ENCODE measurements at regions not wholly inside any gene's neighbourhood (a gene's known extent, or its start where the extent isn't known, plus 50 kb on each side); places are given as distances from the start of the nearest gene placed in this dataset.
"Not testable (repeated sequence)": the region's sequence is repeated elsewhere in the genome, so short reads cannot be mapped to it uniquely, and the experiment has no call there.

DNA sequence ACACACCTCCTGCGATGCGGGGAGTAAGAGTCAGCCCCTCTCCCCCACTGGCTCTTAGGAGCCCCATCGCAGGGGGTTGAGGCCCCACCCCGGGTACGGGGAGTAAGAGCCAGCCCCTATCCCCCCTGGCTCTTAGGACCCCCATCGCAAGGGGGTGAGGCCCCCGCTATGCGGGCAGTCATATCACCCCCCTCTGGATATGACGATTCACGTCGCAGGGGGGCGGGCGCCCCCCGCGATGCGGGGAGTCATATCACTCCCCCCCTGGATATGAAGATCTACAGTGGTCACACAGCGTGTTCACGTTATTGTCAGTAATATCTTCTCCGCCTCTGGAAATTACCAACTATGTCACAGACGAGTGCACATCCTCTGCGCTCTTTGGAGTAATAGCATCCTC lies 61.1 kb downstream of the DEFB131A start:
- not testable (repeated sequence) for DNase-seq (ENCODE audit: low spot score)

DNA sequence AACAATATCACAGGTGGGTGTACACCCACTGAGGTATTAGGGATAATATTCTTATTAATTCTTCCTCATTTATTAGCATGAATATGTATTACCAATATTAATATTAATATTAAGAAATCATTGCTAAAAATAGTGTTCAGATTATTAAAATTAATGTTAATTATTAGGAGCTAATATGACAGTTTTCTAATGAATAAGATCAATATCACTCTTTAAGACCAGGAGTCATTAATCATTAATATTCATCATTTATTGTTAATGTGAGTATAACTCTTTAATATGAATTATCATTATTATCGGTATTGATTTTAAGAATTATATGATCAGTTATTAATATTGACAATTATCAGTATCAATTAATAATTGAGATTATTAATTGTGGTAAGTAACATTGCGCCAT lies 62.5 kb downstream of the DEFB131A start:
- not testable (repeated sequence) for DNase-seq (ENCODE audit: low spot score)

DNA sequence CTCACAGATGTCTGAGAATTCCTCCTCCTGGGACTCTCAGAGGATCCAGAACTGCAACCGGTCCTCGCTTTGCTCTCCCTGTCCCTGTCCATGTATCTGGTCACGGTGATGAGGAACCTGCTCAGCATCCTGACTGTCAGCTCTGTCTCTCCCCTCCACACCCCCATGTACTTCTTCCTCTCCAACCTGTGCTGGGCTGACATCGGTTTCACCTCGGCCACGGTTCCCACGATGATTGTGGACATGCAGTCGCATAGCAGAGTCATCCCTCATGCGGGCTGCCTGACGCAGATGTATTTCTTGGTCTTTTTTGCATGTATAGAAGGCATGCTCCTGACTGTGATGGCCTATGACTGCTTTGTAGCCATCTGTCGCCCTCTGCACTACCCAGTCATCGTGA lies 68.7 kb downstream of the DEFB131A start:
- not testable (repeated sequence) for DNase-seq (ENCODE audit: low spot score)

GRCh38 chr4:9519631-9520030 lies 75.4 kb downstream of the DEFB131A start:
- not testable (repeated sequence) for DNase-seq (ENCODE audit: low spot score)

GRCh38 chr4:9522903-9523302 lies 78.7 kb downstream of the DEFB131A start:
- not testable (repeated sequence) for DNase-seq (ENCODE audit: low spot score)

- not testable (repeated sequence) for DNase-seq (ENCODE audit: low spot score)
Observed at GRCh38 chr4:9524406-9524805, 80.2 kb downstream of the DEFB131A start.

- peak; percentile 70 for DNase-seq (ENCODE audit: low spot score)
Observed at GRCh38 chr4:9532134-9532862, 88.1 kb downstream of the DEFB131A start.

GRCh38 chr4:9532863-9533192 lies 88.6 kb downstream of the DEFB131A start:
- not testable (repeated sequence) for DNase-seq (ENCODE audit: low spot score)

- DNase-seq (ENCODE audit: low spot score), result not testable (repeated sequence)
Observed at GRCh38 chr4:9537101-9537500, 92.9 kb downstream of the DEFB131A start.

GRCh38 chr4:9539939-9540520 lies 95.8 kb downstream of the DEFB131A start:
- not testable (repeated sequence) for DNase-seq (ENCODE audit: low spot score)

GRCh38 chr4:9541388-9541915 lies 97.2 kb downstream of the DEFB131A start:
- not testable (repeated sequence) for DNase-seq (ENCODE audit: low spot score)

DNA sequence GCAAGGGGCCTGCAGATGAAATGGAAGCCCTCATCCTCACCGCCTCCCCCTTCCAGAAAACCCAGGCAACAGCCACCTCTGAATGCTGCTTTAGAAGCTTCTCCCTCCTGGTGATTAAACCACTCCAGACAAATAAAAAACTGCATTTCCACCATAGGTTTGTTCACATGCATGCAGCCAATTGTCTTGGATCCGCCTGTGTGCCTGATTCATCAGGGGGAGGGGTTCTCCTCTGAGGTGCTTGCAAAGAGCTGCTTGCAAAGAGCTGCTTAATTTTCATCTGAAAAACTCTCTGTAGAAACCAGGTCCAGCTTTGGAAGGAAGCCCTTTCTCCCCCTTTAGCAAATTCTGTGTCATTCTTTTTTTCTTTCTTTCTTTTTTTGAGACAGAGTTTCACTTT lies 100.6 kb downstream of the DEFB131A start:
- not testable (repeated sequence) for DNase-seq (ENCODE audit: low spot score)

- not testable (repeated sequence) for DNase-seq (ENCODE audit: low spot score)
Observed at GRCh38 chr4:9547470-9547869, 103.3 kb downstream of the DEFB131A start.

GRCh38 chr4:9556076-9556475 lies 111.9 kb downstream of the DEFB131A start:
- not testable (repeated sequence) for DNase-seq (ENCODE audit: low spot score)

GRCh38 chr4:9577869-9578268 lies 133.7 kb downstream of the DEFB131A start:
- not testable (repeated sequence) for DNase-seq (ENCODE audit: low spot score)

DNA sequence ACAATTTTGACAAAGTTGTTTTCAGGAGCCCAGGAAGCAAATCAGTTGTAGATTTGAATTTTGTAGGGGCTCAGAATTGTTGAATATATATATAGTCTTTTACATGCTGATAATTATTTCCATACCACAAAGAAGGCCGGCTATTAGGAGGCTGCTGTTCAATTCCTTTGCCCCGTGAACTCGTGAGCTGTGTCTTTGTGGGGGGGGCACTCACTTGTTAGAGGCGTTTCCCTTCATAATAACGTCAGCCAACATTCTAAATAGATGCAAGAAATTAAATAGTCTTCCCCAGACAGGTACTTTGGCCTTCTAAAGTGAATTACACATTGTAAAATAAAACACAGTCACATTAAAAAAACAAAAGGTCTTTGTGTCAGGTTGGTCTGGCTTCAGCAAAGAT lies 138.7 kb downstream of the DEFB131A start:
- DNase-seq (ENCODE audit: low spot score), result not testable (repeated sequence)

GRCh38 chr4:9592010-9592409 lies 147.8 kb downstream of the DEFB131A start:
- no peak for DNase-seq (ENCODE audit: low spot score)

- no peak for DNase-seq (ENCODE audit: low spot score)
Observed at GRCh38 chr4:9594948-9595347, 150.7 kb downstream of the DEFB131A start.

GRCh38 chr4:9595531-9595930 lies 151.3 kb downstream of the DEFB131A start:
- not testable (repeated sequence) for DNase-seq (ENCODE audit: low spot score)

DNA sequence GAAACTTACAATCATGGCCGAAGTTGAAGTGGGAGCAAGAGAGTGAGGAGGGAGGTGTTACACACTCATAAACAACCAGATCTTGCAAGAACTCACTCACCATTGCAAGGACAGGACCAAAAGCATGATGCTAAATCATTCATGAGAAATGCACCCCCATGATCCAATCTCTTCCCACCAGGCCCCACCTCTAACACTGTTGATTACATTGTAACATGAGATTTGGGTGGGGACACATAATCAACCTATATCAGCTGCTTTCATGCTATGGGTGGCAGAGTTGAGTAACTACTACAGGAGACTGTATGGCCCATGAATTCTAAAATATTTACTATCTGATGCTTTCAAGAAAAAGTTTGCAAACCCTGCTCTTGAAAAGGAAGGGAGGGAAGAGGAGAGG lies 155.1 kb downstream of the DEFB131A start:
- no peak for DNase-seq (ENCODE audit: low spot score)

DNA sequence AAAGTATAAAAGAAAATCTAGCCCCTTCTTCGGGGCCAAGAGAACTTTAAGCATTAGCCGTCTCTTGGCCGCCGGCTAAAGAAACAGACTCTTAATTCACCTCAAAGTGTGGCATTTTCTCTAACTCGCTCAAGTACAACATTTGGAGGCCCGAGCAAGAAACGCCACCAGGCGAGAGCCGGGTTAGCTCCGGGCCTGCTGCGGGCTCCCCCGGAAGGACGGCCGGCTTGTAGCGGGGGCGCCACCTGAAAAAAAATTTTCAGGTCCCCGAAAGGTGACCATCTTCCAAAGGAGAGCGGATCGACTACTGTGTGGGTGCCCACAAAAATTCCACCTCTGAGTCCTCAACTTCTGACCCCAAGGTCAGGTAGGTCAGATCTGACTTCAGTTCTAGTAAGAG lies 156.0 kb downstream of the DEFB131A start:
- DNase-seq (ENCODE audit: low spot score), result no peak

- no peak for DNase-seq (ENCODE audit: low spot score)
Observed at GRCh38 chr4:9602389-9602914, 158.2 kb downstream of the DEFB131A start.
